ENCODE measurements at regions not wholly inside any gene's neighbourhood (a gene's known extent, or its start where the extent isn't known, plus 50 kb on each side); places are given as distances from the start of the nearest gene placed in this dataset.

DNA sequence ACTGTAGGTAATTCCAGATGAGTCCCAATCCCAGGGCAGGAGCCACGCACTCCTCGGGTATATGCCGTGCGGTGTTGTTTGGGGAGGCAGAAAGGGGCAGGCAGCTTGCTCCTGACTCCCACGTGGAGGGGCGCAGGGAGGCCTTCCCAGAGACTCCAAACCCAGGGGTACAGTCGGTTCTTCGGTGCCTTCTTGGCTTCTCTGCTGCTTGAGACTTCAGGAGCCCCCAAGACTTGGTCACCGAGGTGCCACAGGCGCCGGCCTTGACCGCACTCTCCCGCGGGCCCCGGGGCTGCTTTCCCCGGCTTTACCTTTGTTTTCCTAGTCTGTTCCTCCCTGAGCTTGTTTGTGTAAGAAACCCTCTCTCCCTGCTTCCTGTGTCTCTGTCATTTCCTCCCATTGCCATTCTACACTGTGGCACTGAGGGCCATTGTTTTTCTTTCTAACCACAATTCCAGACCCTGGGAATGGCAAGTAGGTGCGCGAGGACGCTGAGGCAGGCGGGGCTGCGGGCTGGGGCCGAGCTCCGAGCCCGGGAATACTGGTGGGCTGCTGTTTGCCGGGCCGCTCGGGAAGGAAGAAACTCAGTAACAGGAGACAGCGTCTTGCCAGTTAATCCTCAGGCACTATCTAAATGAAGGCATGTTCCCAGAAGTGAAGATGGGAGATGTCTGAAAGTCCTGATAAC is 215.6 kb upstream of the HEY2 start:
- TF ChIP-seq, protein P1, sequence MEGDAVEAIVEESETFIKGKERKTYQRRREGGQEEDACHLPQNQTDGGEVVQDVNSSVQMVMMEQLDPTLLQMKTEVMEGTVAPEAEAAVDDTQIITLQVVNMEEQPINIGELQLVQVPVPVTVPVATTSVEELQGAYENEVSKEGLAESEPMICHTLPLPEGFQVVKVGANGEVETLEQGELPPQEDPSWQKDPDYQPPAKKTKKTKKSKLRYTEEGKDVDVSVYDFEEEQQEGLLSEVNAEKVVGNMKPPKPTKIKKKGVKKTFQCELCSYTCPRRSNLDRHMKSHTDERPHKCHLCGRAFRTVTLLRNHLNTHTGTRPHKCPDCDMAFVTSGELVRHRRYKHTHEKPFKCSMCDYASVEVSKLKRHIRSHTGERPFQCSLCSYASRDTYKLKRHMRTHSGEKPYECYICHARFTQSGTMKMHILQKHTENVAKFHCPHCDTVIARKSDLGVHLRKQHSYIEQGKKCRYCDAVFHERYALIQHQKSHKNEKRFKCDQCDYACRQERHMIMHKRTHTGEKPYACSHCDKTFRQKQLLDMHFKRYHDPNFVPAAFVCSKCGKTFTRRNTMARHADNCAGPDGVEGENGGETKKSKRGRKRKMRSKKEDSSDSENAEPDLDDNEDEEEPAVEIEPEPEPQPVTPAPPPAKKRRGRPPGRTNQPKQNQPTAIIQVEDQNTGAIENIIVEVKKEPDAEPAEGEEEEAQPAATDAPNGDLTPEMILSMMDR (IDR thresholded peaks at IDR 0.05): no peak
- TF ChIP-seq POLR2AphosphoS5 (IDR thresholded peaks at IDR 0.05): no peak
